H1 (cell line): ENCODE measurements at regions not wholly inside any gene's neighbourhood (a gene's known extent, or its start where the extent isn't known, plus 50 kb on each side); places are given as distances from the start of the nearest gene placed in this dataset.

ENCODE experiments used
- CTCF ChIA-PET: fragments of 300-600 bp; sonication (Branson Sonifier 250); formaldehyde crosslinking; loops from one replicate; lab custom pipeline; 2021; ENCODE audit not compliant: partially characterized antibody; lab: Charles Lee
- POLR2A ChIA-PET: fragments of 300-600 bp; sonication (Branson Sonifier 250); formaldehyde crosslinking; loops from one replicate; lab custom pipeline; 2021; ENCODE audit warnings: inconsistent platforms; ENCODE audit not compliant: partially characterized antibody; lab: Charles Lee
- DNase-seq, 2 experiments: peaks; one replicate each; pipeline versions ENCODE4 v3.0.0 to v3.0.0-alpha.2; 2010 to 2022; ENCODE audit warnings: low spot score in 2 of 2, low read depth in 1 of 2, mixed read lengths in 1 of 2
- FAIRE-seq: peaks from 2 replicates; lab custom pipeline; 2011; peaks lifted over from hg19 to GRCh38; lab: Jason Lieb, UNC
- H2AFZ ChIP-seq: 2 replicates; pipeline ENCODE4 v1.8.1; 2012; ENCODE audit warnings: low read length, inconsistent platforms
- H2AK5ac ChIP-seq: 2 replicates; pipeline ENCODE4 v1.6.1; 2013; ENCODE audit warnings: low read depth, low read length
- H2BK120ac ChIP-seq: replicated peaks from 2 replicates; pipeline ENCODE3; 2013; ENCODE audit warnings: low read depth, low read length, inconsistent platforms
- H2BK12ac ChIP-seq: 2 replicates; pipeline ENCODE4 v1.6.1; 2013; ENCODE audit warnings: low read depth, low read length
- H2BK15ac ChIP-seq: 2 replicates; pipeline ENCODE4 v1.6.1; 2013; ENCODE audit warnings: low read length
- H2BK20ac ChIP-seq: 2 replicates; pipeline ENCODE4 v1.6.1; 2013; ENCODE audit warnings: low read length
- H2BK5ac ChIP-seq: 2 replicates; pipeline ENCODE4 v1.6.1; 2013; ENCODE audit warnings: low read depth, low read length
- H3K14ac ChIP-seq: 2 replicates; pipeline ENCODE4 v1.6.1; 2013; ENCODE audit warnings: inconsistent platforms; ENCODE audit not compliant: insufficient read length
- H3K18ac ChIP-seq: 2 replicates; pipeline ENCODE4 v1.6.1; 2013; ENCODE audit warnings: low read length; ENCODE audit errors: extremely low read depth
- H3K23ac ChIP-seq: 2 replicates; pipeline ENCODE4 v1.6.1; 2013; ENCODE audit warnings: inconsistent platforms; ENCODE audit not compliant: insufficient read length
- H3K23me2 ChIP-seq: 2 replicates; pipeline ENCODE4 v1.6.1; 2013; ENCODE audit warnings: low read depth, low read length
- H3K27ac ChIP-seq: 2 replicates; pipeline ENCODE4 v1.6.1; 2011; ENCODE audit warnings: low read depth, low read length, inconsistent platforms
- H3K27me3 ChIP-seq, 4 experiments: replicated peaks in 1 of 4; 1 replicate in 1 of 4; 2 replicates in 3 of 4; pipeline versions ENCODE4 v1.6.1 to v1.8.1; 2011 to 2013; ENCODE audit warnings: low read length in 3 of 4, mild to moderate bottlenecking in 3 of 4, inconsistent platforms in 2 of 4, mixed read lengths in 2 of 4, moderate library complexity in 1 of 4; ENCODE audit not compliant: control insufficient read depth in 3 of 4, insufficient read depth in 3 of 4; ENCODE audit errors: extremely low read depth in 1 of 4
- H3K36me3 ChIP-seq, 4 experiments: 2 replicates each; pipeline versions ENCODE4 v1.6.1 to v1.8.1; 2011 to 2013; ENCODE audit warnings: mild to moderate bottlenecking in 4 of 4, low read length in 3 of 4, moderate library complexity in 2 of 4, control low read depth in 1 of 4, inconsistent platforms in 1 of 4; ENCODE audit not compliant: insufficient read depth in 4 of 4, control insufficient read depth in 2 of 4
- H3K4ac ChIP-seq: replicated peaks from 2 replicates; pipeline ENCODE3; 2013; ENCODE audit warnings: low read length, low read depth, mixed read lengths, inconsistent platforms; ENCODE audit not compliant: insufficient read length
- H3K4me1 ChIP-seq, 4 experiments: replicated peaks in 1 of 4; 1 replicate in 1 of 4; 2 replicates in 3 of 4; pipeline versions ENCODE4 v1.6.1 to v1.8.1; 2011 to 2013; ENCODE audit warnings: low read length in 3 of 4, inconsistent platforms in 2 of 4, mixed read lengths in 1 of 4; ENCODE audit not compliant: insufficient read depth in 4 of 4, control insufficient read depth in 3 of 4
- H3K4me2 ChIP-seq, 2 experiments: 2 replicates each; pipeline versions ENCODE4 v1.6.1 to v1.8.1; 2011 to 2013; ENCODE audit warnings: low read depth in 2 of 2, low read length in 2 of 2, control low read depth in 1 of 2, inconsistent platforms in 1 of 2, mild to moderate bottlenecking in 1 of 2; ENCODE audit not compliant: insufficient read depth in 1 of 2
- H3K4me3 ChIP-seq, 4 experiments: fragments of 200-600, 300-600 bp in 1 of 4; sonication (generic), shearing (Covaris generic), sonication (Bioruptor Twin) in 1 of 4; 2 replicates each; pipeline versions ENCODE4 v1.5.1 to v1.8.1; 2011 to 2016; ENCODE audit warnings: low read length in 4 of 4, low read depth in 3 of 4, control low read depth in 2 of 4, inconsistent platforms in 2 of 4, mild to moderate bottlenecking in 2 of 4, mixed read lengths in 1 of 4, moderate library complexity in 1 of 4; ENCODE audit not compliant: insufficient read depth in 2 of 4; ENCODE audit errors: extremely low read depth in 1 of 4
- H3K56ac ChIP-seq: replicated peaks from 2 replicates; pipeline ENCODE3; 2013; ENCODE audit warnings: low read depth, mild to moderate bottlenecking, mixed read lengths, low read length, inconsistent platforms; ENCODE audit not compliant: insufficient read length
- H3K79me1 ChIP-seq: 2 replicates; pipeline ENCODE4 v1.6.1; 2013; ENCODE audit warnings: low read depth, low read length, control low read depth
- H3K79me2 ChIP-seq, 2 experiments: 2 replicates each; pipeline versions ENCODE4 v1.6.1 to v1.8.1; 2012 to 2013; ENCODE audit warnings: low read length in 2 of 2, mild to moderate bottlenecking in 2 of 2, inconsistent platforms in 1 of 2; ENCODE audit not compliant: insufficient read depth in 2 of 2, control insufficient read depth in 1 of 2
- H3K9ac ChIP-seq, 4 experiments: replicated peaks in 1 of 4; 1 replicate in 1 of 4; 2 replicates in 3 of 4; pipeline versions ENCODE4 v1.6.1 to v1.8.1; 2011 to 2013; ENCODE audit warnings: low read depth in 3 of 4, low read length in 3 of 4, control low read depth in 2 of 4, mild to moderate bottlenecking in 2 of 4, moderate library complexity in 2 of 4, inconsistent platforms in 1 of 4; ENCODE audit errors: extremely low read depth in 1 of 4
- H3K9me3 ChIP-seq, 2 experiments: 2 replicates each; pipeline versions ENCODE4 v1.6.1 to v1.8.1; 2012 to 2013; ENCODE audit warnings: mild to moderate bottlenecking in 2 of 2, moderate library complexity in 2 of 2, control low read depth in 1 of 2, inconsistent platforms in 1 of 2, low read depth in 1 of 2, low read length in 1 of 2, mixed read lengths in 1 of 2; ENCODE audit not compliant: insufficient read depth in 2 of 2
- H4K20me1 ChIP-seq, 2 experiments: replicated peaks in 1 of 2; 2 replicates each; pipeline versions ENCODE3 to v1.8.1; 2011 to 2013; ENCODE audit warnings: inconsistent platforms in 2 of 2, low read length in 2 of 2, mild to moderate bottlenecking in 1 of 2; ENCODE audit not compliant: insufficient read depth in 2 of 2, control insufficient read depth in 1 of 2
- H4K5ac ChIP-seq: 2 replicates; pipeline ENCODE4 v1.6.1; 2013; ENCODE audit warnings: low read length, low read depth, mixed read lengths, inconsistent platforms; ENCODE audit not compliant: insufficient read length
- H4K8ac ChIP-seq: 2 replicates; pipeline ENCODE4 v1.8.0; 2013; ENCODE audit warnings: mild to moderate bottlenecking, moderate library complexity, low read length, inconsistent platforms; ENCODE audit not compliant: insufficient read depth; ENCODE audit errors: extremely low read depth
- H4K91ac ChIP-seq: replicated peaks from 2 replicates; pipeline ENCODE3; 2013; ENCODE audit warnings: low read length, mixed read lengths, inconsistent platforms; ENCODE audit not compliant: insufficient read length
- WGBS, 2 experiments: shearing (Covaris generic) in 1 of 2; methylation state at CpG; one replicate each; pipeline versions ENCODE4 v1.1.6 to v1.1.7; 2013 to 2015; ENCODE audit warnings: low lambda C conversion rate in 2 of 2, mixed read lengths in 2 of 2, inconsistent platforms in 1 of 2, low coverage in 1 of 2, missing lambda C conversion rate in 1 of 2; ENCODE audit not compliant: insufficient replicate concordance in 2 of 2, insufficient coverage in 1 of 2, insufficient read length in 1 of 2; ENCODE audit errors: extremely low coverage in 1 of 2, missing lambda C conversion rate in 1 of 2; 5-methylcytosine and 5-hydroxymethylcytosine counted together
- TF ChIP-seq, protein P1 (sequence below): fragments of 300-600 bp; sonication (generic); IDR thresholded peaks from 2 replicates; pipeline ENCODE4 v1.7.1; 2012; ENCODE audit warnings: low read length, moderate library complexity, mild to moderate bottlenecking, inconsistent platforms; ENCODE audit not compliant: insufficient replicate concordance

- Histone ChIP-seq H3K27ac (no peak overlapping the region), H3K4me1 (no peaks in the 10 kb centered on the region), H2AFZ (no peak overlapping the region), H2BK12ac (no peak overlapping the region), H3K79me1 (no peaks in the 10 kb centered on the region), H2BK15ac (no peak overlapping the region), H2BK5ac (no peak overlapping the region), H4K8ac (no peak overlapping the region), H3K4me2 (no peak overlapping the region), H3K9ac (no peak overlapping the region), H3K23me2 (no peaks in the 10 kb centered on the region), H3K9me3 (no peaks in the 10 kb centered on the region), H4K5ac (no peak overlapping the region), H2AK5ac (no peak overlapping the region), H3K23ac (no peak overlapping the region), H3K79me2 (no peaks in the 10 kb centered on the region), H4K20me1 (no peaks in the 10 kb centered on the region), H3K27me3 (no peaks in the 10 kb centered on the region), H3K56ac (no peak overlapping the region), H4K91ac (no peak overlapping the region), H2BK120ac (no peak overlapping the region), H3K18ac (no peak overlapping the region), H3K4ac (no peak overlapping the region), H2BK20ac (no peak overlapping the region), H3K36me3 (no peaks in the 10 kb centered on the region), H3K4me3 (no peak overlapping the region), H3K14ac (no peak overlapping the region)
- WGBS, 2 experiments = 83% methylated on average over 2 of the region's 2 CpGs; no CpG with 5 or more reads in 1 of the 2 experiments
- ChIA-PET CTCF (interaction anchor here (1.3 to 3.6 kb wide), 2 partner anchors 16 to 29 kb away, joined by 5 to 12 read pairs; no protein-coding TSS in a partner anchor), POLR2A (no interaction called here)
- FAIRE-seq = no peak
- no peak for DNase-seq
- TF ChIP-seq, protein P1, sequence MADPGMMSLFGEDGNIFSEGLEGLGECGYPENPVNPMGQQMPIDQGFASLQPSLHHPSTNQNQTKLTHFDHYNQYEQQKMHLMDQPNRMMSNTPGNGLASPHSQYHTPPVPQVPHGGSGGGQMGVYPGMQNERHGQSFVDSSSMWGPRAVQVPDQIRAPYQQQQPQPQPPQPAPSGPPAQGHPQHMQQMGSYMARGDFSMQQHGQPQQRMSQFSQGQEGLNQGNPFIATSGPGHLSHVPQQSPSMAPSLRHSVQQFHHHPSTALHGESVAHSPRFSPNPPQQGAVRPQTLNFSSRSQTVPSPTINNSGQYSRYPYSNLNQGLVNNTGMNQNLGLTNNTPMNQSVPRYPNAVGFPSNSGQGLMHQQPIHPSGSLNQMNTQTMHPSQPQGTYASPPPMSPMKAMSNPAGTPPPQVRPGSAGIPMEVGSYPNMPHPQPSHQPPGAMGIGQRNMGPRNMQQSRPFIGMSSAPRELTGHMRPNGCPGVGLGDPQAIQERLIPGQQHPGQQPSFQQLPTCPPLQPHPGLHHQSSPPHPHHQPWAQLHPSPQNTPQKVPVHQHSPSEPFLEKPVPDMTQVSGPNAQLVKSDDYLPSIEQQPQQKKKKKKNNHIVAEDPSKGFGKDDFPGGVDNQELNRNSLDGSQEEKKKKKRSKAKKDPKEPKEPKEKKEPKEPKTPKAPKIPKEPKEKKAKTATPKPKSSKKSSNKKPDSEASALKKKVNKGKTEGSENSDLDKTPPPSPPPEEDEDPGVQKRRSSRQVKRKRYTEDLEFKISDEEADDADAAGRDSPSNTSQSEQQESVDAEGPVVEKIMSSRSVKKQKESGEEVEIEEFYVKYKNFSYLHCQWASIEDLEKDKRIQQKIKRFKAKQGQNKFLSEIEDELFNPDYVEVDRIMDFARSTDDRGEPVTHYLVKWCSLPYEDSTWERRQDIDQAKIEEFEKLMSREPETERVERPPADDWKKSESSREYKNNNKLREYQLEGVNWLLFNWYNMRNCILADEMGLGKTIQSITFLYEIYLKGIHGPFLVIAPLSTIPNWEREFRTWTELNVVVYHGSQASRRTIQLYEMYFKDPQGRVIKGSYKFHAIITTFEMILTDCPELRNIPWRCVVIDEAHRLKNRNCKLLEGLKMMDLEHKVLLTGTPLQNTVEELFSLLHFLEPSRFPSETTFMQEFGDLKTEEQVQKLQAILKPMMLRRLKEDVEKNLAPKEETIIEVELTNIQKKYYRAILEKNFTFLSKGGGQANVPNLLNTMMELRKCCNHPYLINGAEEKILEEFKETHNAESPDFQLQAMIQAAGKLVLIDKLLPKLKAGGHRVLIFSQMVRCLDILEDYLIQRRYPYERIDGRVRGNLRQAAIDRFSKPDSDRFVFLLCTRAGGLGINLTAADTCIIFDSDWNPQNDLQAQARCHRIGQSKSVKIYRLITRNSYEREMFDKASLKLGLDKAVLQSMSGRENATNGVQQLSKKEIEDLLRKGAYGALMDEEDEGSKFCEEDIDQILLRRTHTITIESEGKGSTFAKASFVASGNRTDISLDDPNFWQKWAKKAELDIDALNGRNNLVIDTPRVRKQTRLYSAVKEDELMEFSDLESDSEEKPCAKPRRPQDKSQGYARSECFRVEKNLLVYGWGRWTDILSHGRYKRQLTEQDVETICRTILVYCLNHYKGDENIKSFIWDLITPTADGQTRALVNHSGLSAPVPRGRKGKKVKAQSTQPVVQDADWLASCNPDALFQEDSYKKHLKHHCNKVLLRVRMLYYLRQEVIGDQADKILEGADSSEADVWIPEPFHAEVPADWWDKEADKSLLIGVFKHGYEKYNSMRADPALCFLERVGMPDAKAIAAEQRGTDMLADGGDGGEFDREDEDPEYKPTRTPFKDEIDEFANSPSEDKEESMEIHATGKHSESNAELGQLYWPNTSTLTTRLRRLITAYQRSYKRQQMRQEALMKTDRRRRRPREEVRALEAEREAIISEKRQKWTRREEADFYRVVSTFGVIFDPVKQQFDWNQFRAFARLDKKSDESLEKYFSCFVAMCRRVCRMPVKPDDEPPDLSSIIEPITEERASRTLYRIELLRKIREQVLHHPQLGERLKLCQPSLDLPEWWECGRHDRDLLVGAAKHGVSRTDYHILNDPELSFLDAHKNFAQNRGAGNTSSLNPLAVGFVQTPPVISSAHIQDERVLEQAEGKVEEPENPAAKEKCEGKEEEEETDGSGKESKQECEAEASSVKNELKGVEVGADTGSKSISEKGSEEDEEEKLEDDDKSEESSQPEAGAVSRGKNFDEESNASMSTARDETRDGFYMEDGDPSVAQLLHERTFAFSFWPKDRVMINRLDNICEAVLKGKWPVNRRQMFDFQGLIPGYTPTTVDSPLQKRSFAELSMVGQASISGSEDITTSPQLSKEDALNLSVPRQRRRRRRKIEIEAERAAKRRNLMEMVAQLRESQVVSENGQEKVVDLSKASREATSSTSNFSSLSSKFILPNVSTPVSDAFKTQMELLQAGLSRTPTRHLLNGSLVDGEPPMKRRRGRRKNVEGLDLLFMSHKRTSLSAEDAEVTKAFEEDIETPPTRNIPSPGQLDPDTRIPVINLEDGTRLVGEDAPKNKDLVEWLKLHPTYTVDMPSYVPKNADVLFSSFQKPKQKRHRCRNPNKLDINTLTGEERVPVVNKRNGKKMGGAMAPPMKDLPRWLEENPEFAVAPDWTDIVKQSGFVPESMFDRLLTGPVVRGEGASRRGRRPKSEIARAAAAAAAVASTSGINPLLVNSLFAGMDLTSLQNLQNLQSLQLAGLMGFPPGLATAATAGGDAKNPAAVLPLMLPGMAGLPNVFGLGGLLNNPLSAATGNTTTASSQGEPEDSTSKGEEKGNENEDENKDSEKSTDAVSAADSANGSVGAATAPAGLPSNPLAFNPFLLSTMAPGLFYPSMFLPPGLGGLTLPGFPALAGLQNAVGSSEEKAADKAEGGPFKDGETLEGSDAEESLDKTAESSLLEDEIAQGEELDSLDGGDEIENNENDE = no peak
Measured at GRCh38 chr2:30055548-30055947, 91.3 kb upstream of the YPEL5 start.
